ENCODE measurements at regions not wholly inside any gene's neighbourhood (a gene's known extent, or its start where the extent isn't known, plus 50 kb on each side); places are given as distances from the start of the nearest gene placed in this dataset.
"Not testable (repeated sequence)": the region's sequence is repeated elsewhere in the genome, so short reads cannot be mapped to it uniquely, and the experiment has no call there.

DNA sequence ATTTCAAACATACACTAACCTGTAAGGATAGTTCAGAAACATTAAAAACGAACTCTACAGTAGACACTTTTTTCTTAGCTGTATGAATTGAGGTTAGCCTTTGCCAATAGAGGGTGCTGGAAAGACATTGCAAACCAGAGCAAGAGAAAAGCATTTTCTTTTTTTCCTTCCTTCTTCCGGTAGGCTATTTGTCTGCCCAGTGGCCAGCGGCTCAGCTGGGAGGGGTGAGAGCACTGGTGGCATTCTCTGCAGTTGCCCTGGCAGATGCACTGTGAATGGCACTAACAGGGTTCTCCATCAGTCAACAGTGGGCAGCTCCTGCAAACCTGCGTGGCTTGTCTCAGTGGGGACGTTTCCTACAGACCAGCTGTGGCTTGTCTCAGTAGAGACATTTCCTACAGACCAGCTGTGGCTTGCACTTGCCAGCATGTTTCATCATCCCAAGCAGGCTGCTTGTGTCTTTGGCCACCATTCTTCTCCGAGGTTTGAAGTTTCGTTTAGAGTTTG lies 984.5 kb upstream of the CDH18 start:
- Mint-ChIP-seq H3K36me3 (ENCODE audit: low read depth) (no peaks in the 10 kb centered on the region), H3K27me3 (ENCODE audit: insufficient read depth) (no peaks in the 10 kb centered on the region), H3K9me3 (peaks cover 15% of the 10 kb centered on the region), H3K27ac (no peak overlapping the region), H3K4me1 (ENCODE audit: low read depth) (no peaks in the 10 kb centered on the region), H3K4me3 (no peak overlapping the region)
- no peak for DNase-seq
- no peak for TF ChIP-seq CTCF (IDR thresholded peaks at IDR 0.05)

- Mint-ChIP-seq H3K4me1 (ENCODE audit: low read depth) (no peaks in the 10 kb centered on the region), H3K36me3 (ENCODE audit: low read depth) (no peaks in the 10 kb centered on the region), H3K4me3 (no peak overlapping the region), H3K27ac (no peak overlapping the region), H3K9me3 (peaks cover 23% of the 10 kb centered on the region), H3K27me3 (ENCODE audit: insufficient read depth) (no peaks in the 10 kb centered on the region)
- TF ChIP-seq CTCF (IDR thresholded peaks at IDR 0.05) = no peak
- DNase-seq = no peak
Measured at GRCh38 chr5:20959347-20959746, 971.3 kb upstream of the CDH18 start.

- TF ChIP-seq CTCF (IDR thresholded peaks at IDR 0.05) = no peak
Measured at GRCh38 chr5:20958641-20959040, 970.6 kb upstream of the CDH18 start.

DNA sequence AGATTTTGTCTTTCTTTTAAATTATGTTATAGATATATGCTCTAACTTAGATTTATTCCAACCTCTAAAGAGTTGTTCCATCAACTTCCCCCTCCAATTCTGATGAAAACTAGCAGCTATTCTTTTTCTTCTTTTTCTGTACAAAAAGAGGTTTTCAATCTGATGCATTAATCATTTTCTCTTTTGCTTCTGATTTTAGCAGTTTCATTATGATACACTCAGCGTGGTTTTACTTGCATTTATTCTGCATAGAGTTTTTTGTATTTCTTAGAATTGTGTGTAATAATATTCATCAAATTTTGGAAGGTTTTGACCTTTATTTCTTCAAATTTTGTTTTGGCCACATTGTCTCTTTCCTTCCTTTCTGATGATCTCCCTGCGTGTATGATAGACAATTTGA lies 968.1 kb upstream of the CDH18 start:
- Mint-ChIP-seq H3K27me3 (ENCODE audit: insufficient read depth) (no peaks in the 10 kb centered on the region), H3K36me3 (ENCODE audit: low read depth) (no peaks in the 10 kb centered on the region), H3K27ac (no peak overlapping the region), H3K4me3 (no peak overlapping the region), H3K9me3 (peaks cover 14% of the 10 kb centered on the region), H3K4me1 (ENCODE audit: low read depth) (no peaks in the 10 kb centered on the region)
- no peak for DNase-seq
- TF ChIP-seq CTCF (IDR thresholded peaks at IDR 0.05) = no peak

More at GRCh38 chr5:20958641-20959040, 970.6 kb upstream of the CDH18 start:
- H3K9me3 Mint-ChIP-seq = peaks cover 23% of the 10 kb centered on the region
- H3K27me3 Mint-ChIP-seq (ENCODE audit: insufficient read depth) = no peaks in the 10 kb centered on the region
- H3K36me3 Mint-ChIP-seq (ENCODE audit: low read depth) = no peaks in the 10 kb centered on the region
- H3K27ac Mint-ChIP-seq = no peak overlapping the region
- H3K4me1 Mint-ChIP-seq (ENCODE audit: low read depth) = no peaks in the 10 kb centered on the region
- no peak overlapping the region for H3K4me3 Mint-ChIP-seq
- no peak for DNase-seq

DNA sequence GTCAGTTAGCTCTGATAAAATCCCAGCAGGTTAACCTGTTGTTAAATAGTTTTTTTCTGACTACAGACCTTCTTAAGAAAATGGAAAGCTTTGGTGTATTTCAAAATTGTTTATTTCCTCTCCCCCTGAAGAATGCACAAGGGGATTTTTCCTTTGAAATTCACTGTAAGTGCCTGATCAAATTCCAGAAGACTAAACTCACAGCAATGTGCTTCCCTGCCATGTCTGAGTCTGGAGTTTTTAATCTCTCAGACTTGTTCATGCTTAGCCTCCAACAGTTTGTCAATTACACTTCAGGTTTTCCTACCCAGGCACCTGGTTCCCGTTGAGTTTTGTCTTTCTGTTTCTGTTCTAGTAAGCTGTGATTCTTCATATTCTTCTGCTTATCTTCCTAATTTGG lies 961.6 kb upstream of the CDH18 start:
- no peak for DNase-seq
- TF ChIP-seq CTCF (IDR thresholded peaks at IDR 0.05) = no peak
- Mint-ChIP-seq H3K9me3 (peaks cover 31% of the 10 kb centered on the region), H3K36me3 (ENCODE audit: low read depth) (no peaks in the 10 kb centered on the region), H3K4me1 (ENCODE audit: low read depth) (no peaks in the 10 kb centered on the region), H3K4me3 (no peak overlapping the region), H3K27me3 (ENCODE audit: insufficient read depth) (no peaks in the 10 kb centered on the region), H3K27ac (no peak overlapping the region)

DNA sequence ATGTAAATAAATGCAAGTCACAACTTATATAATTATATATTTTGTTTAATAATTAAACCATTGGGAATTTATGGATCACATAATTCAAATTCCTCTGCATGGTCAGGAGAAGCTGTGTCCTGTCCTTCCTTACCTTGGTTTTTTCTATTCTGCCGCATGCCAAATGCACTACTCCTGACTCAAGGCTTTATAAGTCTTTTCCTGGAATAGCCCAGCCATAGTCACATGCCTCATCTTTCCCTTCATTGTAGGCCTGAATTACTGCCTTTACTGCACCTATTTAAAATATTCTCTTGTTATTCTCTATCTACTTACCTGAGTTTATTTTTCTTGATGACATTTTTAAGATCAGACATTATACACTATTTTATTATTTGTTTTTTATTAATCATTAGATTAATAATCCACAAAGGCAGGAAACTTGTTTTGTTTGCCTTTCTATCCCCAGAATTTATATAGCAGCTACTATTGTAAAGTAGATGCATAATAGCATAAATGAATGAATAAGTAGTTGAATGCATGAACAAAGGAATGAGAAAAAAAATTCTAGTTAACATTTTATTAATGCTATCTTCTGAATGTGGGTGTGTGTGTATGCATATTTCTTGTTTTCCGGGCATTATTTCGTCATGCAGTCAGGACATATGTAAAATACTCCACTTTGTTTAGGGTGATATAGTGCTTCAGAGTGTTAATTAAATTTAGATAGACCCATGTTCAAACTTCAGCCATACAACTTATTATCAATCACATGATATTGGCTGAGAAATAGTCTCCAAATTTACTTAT lies 955.4 kb upstream of the CDH18 start:
- peaks cover 16% of the 10 kb centered on the region for H3K9me3 Mint-ChIP-seq
- not testable (repeated sequence) for DNase-seq; H3K27me3 Mint-ChIP-seq (ENCODE audit: insufficient read depth); H3K36me3 Mint-ChIP-seq (ENCODE audit: low read depth); H3K4me3 Mint-ChIP-seq; H3K27ac Mint-ChIP-seq; H3K4me1 Mint-ChIP-seq (ENCODE audit: low read depth)

DNA sequence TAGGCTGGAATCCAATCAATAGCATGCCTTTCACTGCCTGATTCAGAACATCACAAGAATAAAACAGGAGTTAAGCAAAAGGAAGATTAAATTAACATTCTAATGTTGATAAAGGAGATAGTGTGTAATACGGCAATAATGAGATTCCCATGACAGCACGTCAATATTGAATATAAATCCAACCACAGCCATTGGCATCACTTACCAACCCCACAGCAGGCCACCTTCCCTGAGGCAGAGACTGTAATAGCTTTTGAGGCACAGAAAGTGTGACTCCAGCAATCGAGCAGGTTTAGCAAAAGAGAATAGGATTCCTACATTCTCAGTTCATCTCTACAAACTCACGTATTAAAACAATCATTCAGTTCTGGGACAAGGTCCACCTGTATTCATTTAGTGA lies 954.6 kb upstream of the CDH18 start:
- H3K4me3 Mint-ChIP-seq; H3K27ac Mint-ChIP-seq; DNase-seq; H3K27me3 Mint-ChIP-seq (ENCODE audit: insufficient read depth); H3K36me3 Mint-ChIP-seq (ENCODE audit: low read depth); H3K4me1 Mint-ChIP-seq (ENCODE audit: low read depth): not testable (repeated sequence)
- peaks cover 21% of the 10 kb centered on the region for H3K9me3 Mint-ChIP-seq

- not testable (repeated sequence) for H3K9me3 Mint-ChIP-seq; H3K4me3 Mint-ChIP-seq; H3K36me3 Mint-ChIP-seq (ENCODE audit: low read depth); DNase-seq; H3K27me3 Mint-ChIP-seq (ENCODE audit: insufficient read depth); H3K27ac Mint-ChIP-seq; H3K4me1 Mint-ChIP-seq (ENCODE audit: low read depth)
Measured at GRCh38 chr5:20940786-20941185, 952.8 kb upstream of the CDH18 start.

DNA sequence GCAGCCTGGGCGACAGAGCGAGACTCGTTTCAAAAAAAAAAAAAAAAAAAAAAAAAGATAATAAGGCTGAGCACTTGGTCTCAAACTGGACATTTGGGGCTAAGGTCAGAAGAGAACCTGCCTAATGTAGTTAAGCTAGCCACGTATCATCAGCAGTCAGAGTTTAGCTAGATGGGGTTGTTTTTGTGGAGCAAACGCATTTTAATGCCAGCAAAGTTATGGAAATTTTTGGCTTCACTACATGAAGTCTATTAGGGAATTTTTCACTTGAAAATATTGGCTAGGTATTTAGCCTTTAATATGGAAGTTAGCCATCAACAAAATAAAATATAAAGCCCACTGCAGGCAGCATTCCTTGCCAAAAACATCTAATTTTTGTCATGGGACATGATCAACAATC lies 902.9 kb upstream of the CDH18 start:
- DNase-seq; H3K4me1 Mint-ChIP-seq (ENCODE audit: low read depth); H3K4me3 Mint-ChIP-seq; H3K36me3 Mint-ChIP-seq (ENCODE audit: low read depth); H3K27ac Mint-ChIP-seq; H3K27me3 Mint-ChIP-seq (ENCODE audit: insufficient read depth): not testable (repeated sequence)
- peaks cover 32% of the 10 kb centered on the region for H3K9me3 Mint-ChIP-seq
